WERI-Rb-1 (cell line): ENCODE measurements at regions not wholly inside any gene's neighbourhood (a gene's known extent, or its start where the extent isn't known, plus 50 kb on each side); places are given as distances from the start of the nearest gene placed in this dataset.

Experiments used
- DNase-seq: peaks from one replicate; pipeline ENCODE4 v3.0.0-alpha.2; 2020
- H3K27ac ChIP-seq: fragments of 250-450 bp; sonication (Bioruptor Pico); 2 replicates; pipeline ENCODE4 v1.5.1; 2020; ENCODE audit warnings: mild to moderate bottlenecking, moderate library complexity
- H3K27me3 ChIP-seq: fragments of 250-450 bp; sonication (Bioruptor Pico); 2 replicates; pipeline ENCODE4 v1.5.1; 2021; ENCODE audit warnings: mild to moderate bottlenecking, low read depth, moderate library complexity; ENCODE audit not compliant: insufficient read depth, severe bottlenecking
- H3K36me3 ChIP-seq: fragments of 250-450 bp; sonication (Bioruptor Pico); 2 replicates; pipeline ENCODE4 v1.5.1; 2020; ENCODE audit warnings: mild to moderate bottlenecking, moderate library complexity
- H3K4me3 ChIP-seq: 2 replicates; pipeline ENCODE4 v1.5.1; 2011; ENCODE audit warnings: low read depth, mild to moderate bottlenecking, control low read depth, low read length
- H3K9me3 ChIP-seq: fragments of 250-450 bp; sonication (Bioruptor Pico); 2 replicates; pipeline ENCODE4 v1.5.1; 2021; ENCODE audit warnings: mild to moderate bottlenecking, moderate library complexity; ENCODE audit not compliant: severe bottlenecking
- TF ChIP-seq, protein P1 (sequence below): IDR thresholded peaks from 2 replicates; pipeline ENCODE4 v1.5.1; 2011; ENCODE audit warnings: low read depth, mild to moderate bottlenecking, control low read depth, inconsistent platforms, low read length

DNA sequence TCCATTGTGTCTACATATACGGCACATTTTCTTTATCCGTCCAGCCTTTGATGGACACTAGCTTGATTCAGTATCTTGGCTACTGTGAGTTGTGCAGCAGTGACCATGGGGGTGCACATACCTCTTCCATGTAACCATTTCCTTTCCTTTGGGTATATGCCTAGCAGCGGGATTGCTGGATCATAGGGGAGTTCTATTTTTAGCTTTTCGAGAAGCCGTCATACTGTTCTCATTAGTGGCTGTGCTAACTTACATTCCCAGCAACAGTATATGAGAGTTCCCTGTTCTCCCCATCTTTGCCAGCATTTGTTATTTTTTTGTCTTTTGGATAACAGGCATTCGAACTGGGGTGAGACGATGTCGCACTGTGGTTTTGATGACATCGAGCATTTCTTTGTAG lies 395.0 kb downstream of the SMOC2 start:
- TF ChIP-seq, protein P1, sequence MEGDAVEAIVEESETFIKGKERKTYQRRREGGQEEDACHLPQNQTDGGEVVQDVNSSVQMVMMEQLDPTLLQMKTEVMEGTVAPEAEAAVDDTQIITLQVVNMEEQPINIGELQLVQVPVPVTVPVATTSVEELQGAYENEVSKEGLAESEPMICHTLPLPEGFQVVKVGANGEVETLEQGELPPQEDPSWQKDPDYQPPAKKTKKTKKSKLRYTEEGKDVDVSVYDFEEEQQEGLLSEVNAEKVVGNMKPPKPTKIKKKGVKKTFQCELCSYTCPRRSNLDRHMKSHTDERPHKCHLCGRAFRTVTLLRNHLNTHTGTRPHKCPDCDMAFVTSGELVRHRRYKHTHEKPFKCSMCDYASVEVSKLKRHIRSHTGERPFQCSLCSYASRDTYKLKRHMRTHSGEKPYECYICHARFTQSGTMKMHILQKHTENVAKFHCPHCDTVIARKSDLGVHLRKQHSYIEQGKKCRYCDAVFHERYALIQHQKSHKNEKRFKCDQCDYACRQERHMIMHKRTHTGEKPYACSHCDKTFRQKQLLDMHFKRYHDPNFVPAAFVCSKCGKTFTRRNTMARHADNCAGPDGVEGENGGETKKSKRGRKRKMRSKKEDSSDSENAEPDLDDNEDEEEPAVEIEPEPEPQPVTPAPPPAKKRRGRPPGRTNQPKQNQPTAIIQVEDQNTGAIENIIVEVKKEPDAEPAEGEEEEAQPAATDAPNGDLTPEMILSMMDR, result no peak
- no peak overlapping the region for H3K27ac ChIP-seq
- no peaks in the 10 kb centered on the region for H3K9me3 ChIP-seq
- no peaks in the 10 kb centered on the region for H3K27me3 ChIP-seq
- no peak overlapping the region for H3K4me3 ChIP-seq
- no peak for DNase-seq
- H3K36me3 ChIP-seq, result no peaks in the 10 kb centered on the region

DNA sequence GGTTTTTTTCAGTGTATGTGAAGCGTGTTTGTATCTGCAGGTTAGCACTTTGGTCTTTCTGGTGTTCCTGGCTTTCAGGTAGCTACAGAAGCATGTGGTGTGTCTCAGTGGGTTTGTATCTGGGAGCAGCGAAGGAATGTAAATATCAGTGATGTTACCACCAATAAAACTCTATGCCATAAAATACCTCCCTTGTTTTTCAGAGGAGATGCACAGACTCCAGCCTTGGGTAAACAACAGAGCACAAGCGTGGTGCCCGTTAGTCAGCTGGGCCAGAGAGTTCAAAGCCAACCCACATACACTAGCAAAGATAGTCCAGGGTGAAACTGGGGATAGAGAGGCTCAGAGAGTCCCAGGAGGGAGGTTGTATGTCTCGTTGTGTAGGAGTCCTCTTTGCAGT lies 393.8 kb downstream of the SMOC2 start:
- no peaks in the 10 kb centered on the region for H3K27me3 ChIP-seq

DNA sequence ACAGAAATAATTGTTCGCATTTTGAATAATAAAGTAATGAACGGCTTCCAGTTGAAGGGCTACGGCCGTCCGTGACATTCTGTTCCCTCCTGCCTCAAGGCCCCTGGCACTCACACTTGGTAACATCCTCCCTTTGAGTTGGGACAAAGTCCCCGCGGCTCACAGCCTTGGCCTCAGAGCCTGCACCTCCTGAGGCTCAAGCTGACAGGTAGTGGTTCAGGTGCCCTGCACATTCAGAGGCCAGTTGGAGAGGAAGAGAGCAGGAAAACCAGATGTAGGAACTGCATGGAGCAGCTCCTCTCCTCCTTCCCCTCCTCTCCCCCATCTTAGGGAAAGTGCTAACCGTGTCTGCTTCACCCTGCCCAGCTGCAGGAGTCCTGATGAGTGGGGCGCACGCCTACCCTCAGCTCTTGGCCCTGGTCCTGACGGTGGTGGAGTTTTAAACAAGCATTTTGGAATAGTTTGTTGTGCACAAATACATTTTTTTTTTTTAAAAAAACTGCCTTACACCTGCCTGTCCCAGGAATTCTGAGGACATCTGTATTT lies 393.1 kb downstream of the SMOC2 start:
- DNase-seq, result no peak
- no peaks in the 10 kb centered on the region for H3K9me3 ChIP-seq
- no peak overlapping the region for H3K4me3 ChIP-seq
- H3K36me3 ChIP-seq, result no peaks in the 10 kb centered on the region
- TF ChIP-seq, protein P1, result no peak
- no peaks in the 10 kb centered on the region for H3K27me3 ChIP-seq
- H3K27ac ChIP-seq, result no peak overlapping the region

More for the DNA sequence above, 393.8 kb downstream of the SMOC2 start:
- TF ChIP-seq, protein P1, result no peak
- Histone ChIP-seq H3K27ac (no peak overlapping the region), H3K9me3 (no peaks in the 10 kb centered on the region), H3K36me3 (no peaks in the 10 kb centered on the region), H3K4me3 (no peak overlapping the region)
- DNase-seq, result no peak

DNA sequence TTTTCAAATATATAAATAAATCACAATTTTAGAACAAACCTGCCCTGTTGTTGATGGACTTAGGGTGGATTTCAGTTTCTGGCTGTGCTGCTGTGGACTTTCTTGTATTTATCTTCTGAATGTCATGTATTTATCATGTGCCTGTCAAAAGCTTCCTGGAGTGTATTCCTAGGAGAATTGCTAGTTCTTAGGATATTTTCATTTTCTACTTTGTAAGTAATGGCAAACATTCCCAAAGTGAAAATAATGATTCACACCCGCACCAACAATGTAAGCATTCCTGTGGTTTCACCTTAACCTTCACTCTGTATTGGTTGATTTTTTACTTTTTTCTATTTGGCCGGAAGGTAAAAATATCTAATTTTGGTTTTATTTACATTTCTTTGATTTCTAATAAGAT lies 387.8 kb downstream of the SMOC2 start:
- Histone ChIP-seq H3K9me3 (no peaks in the 10 kb centered on the region), H3K4me3 (no peak overlapping the region), H3K27me3 (no peaks in the 10 kb centered on the region), H3K36me3 (no peaks in the 10 kb centered on the region), H3K27ac (no peak overlapping the region)
- TF ChIP-seq, protein P1, result no peak
- no peak for DNase-seq

DNA sequence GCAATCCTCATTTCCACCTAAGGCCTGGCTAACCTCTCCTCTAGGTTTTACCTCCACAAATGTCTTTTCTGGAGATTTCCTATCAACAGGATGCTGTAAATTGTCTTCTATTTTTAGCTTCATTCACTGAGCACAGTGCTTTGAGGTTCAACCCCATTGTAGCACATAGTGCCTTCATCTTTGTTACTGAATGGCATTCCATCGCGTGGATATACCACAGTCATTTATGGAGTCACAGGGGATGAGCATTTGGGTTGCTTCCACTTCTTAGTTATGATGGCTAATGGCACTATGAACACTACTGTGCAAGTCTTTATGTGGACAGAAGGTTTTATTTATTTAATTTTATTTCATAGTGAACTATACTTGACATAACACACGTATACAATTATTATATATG lies 387.1 kb downstream of the SMOC2 start:
- no peaks in the 10 kb centered on the region for H3K27me3 ChIP-seq
- H3K36me3 ChIP-seq, result no peaks in the 10 kb centered on the region

DNA sequence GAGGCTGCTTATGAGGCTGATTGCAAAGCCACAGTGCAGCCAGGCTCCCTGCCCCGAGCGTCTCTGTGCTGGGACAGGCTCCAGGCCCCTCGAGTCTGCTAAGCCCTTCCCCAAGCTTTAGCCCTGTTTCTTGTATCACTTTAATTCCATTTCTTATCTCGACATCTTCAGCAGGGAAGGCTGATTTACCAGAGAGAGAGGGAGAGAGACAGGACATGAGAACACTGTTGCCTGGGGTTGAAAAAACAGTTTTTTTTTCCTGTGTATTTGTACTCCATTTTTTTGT lies 386.5 kb downstream of the SMOC2 start:
- Histone ChIP-seq H3K36me3 (no peaks in the 10 kb centered on the region), H3K9me3 (no peaks in the 10 kb centered on the region), H3K27ac (no peak overlapping the region), H3K27me3 (no peaks in the 10 kb centered on the region), H3K4me3 (no peak overlapping the region)
- peak; percentile 44 for DNase-seq
- TF ChIP-seq, protein P1, result no peak

More for the DNA sequence above, 387.1 kb downstream of the SMOC2 start:
- Histone ChIP-seq H3K9me3 (no peaks in the 10 kb centered on the region), H3K4me3 (no peak overlapping the region), H3K27ac (no peak overlapping the region)
- TF ChIP-seq, protein P1, result no peak
- DNase-seq, result no peak
